SJSA1 (cell line): ENCODE measurements at regions not wholly inside any gene's neighbourhood (a gene's known extent, or its start where the extent isn't known, plus 50 kb on each side); places are given as distances from the start of the nearest gene placed in this dataset.
A peak's percentile ranks its signal among the peaks of the same experiment; 100 is the strongest.

Source experiments
- DNase-seq, 2 experiments: peaks; one replicate each; pipeline ENCODE4 v3.0.0-alpha.2; 2015 to 2020; ENCODE audit warnings: low spot score in 2 of 2, low read depth in 1 of 2
- H3K27ac ChIP-seq: fragments of 250-450 bp; sonication (Bioruptor Pico); 2 replicates; pipeline ENCODE4 v1.5.1; 2020; ENCODE audit warnings: mild to moderate bottlenecking, moderate library complexity
- H3K27me3 ChIP-seq: fragments of 250-450 bp; sonication (Bioruptor Pico); replicated peaks from 2 replicates; pipeline ENCODE4 v1.5.1; 2020; ENCODE audit warnings: mild to moderate bottlenecking, moderate library complexity
- H3K36me3 ChIP-seq: fragments of 250-450 bp; sonication (Bioruptor Pico); 2 replicates; pipeline ENCODE4 v1.5.1; 2020; ENCODE audit warnings: mild to moderate bottlenecking
- H3K4me1 ChIP-seq: fragments of 250-450 bp; sonication (Bioruptor Pico); replicated peaks from 2 replicates; pipeline ENCODE4 v1.6.1; 2021; ENCODE audit warnings: mild to moderate bottlenecking
- H3K4me3 ChIP-seq: fragments of 250-450 bp; sonication (Bioruptor Pico); 2 replicates; pipeline ENCODE4 v1.5.1; 2020; ENCODE audit warnings: mild to moderate bottlenecking
- H3K9me3 ChIP-seq: fragments of 250-450 bp; sonication (Bioruptor Pico); replicated peaks from 2 replicates; pipeline ENCODE4 v1.5.1; 2020; ENCODE audit warnings: mild to moderate bottlenecking

DNA sequence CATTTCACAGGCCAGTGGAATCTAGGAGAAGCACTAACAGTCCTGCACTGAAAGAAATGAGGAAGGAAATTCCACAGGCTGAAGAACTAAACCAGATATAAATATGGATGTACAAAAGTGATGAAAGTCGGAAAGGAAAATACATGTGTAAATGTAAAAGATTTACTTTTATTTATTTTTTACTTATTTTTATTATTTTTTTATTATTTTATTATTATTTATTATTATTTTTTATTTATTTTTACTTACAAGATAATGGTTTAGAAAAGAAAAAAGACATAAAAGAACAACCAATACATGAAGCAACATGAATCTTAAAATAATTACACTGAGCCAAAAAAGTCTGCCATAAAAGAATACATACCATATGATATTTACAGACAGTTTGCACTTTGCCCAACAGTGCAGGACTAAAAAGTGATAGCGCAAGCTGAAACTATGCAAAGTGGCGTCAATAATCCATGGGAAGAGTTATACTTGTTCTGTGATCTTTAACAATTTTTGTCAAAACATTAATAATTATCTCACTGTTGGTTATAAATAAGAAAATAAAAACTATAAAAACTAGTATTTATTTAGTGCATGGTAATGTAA lies 317.8 kb upstream of the MKI67 start:
- Histone ChIP-seq H3K4me1 (no peaks in the 10 kb centered on the region), H3K27ac (no peak overlapping the region)

DNA sequence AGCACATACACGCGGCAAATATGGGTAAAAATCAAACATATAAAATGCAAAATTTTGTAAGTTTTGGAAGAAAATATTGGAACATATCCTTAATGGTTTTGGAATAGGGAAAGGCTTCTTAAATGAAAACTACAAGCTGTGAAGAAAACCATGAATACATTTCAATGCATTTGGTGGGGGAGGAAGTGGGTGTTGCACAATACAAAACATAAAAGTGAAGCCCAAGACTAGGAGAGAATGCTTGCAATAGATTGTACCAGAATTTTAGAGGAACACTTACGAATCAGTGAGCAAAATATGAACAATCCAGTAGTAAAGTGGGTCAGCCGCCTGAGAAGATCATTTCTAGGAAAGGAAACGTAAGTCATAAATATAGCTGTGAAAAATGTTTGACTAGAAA lies 322.6 kb upstream of the MKI67 start:
- Histone ChIP-seq H3K36me3 (no peaks in the 10 kb centered on the region), H3K4me1 (no peaks in the 10 kb centered on the region), H3K27me3 (no peaks in the 10 kb centered on the region), H3K27ac (no peak overlapping the region), H3K9me3 (peaks cover 2% of the 10 kb centered on the region; the same call in 1 of the 2 replicates), H3K4me3 (no peak overlapping the region)
- DNase-seq = no peak

More for the DNA sequence above, 317.8 kb upstream of the MKI67 start:
- no peaks in the 10 kb centered on the region for H3K36me3 ChIP-seq
- no peak overlapping the region for H3K4me3 ChIP-seq
- H3K9me3 ChIP-seq = peaks cover under 1% of the 10 kb centered on the region
- H3K27me3 ChIP-seq = no peaks in the 10 kb centered on the region
- DNase-seq = no peak

DNA sequence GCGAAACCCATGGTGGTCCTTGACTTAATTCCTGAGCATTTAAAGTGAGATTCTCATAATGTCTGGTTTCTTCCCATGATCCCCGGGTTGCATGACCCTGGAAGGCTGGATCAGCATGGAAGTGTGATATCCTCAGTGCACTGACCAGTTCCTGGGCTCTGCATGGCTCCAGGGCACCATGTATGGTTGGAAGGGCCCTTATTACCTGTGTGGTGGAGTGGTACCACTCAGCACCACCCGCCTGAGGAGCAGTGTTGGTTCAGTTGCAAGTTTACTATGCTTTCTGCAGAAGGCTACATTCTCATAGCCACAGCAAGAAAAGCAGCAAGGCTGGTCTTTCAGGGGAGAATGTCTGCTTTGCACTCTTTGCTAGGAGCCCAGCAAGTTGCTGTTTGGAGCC lies 325.7 kb upstream of the MKI67 start:
- DNase-seq = no peak
- H3K9me3 ChIP-seq = peaks cover 4% of the 10 kb centered on the region

DNA sequence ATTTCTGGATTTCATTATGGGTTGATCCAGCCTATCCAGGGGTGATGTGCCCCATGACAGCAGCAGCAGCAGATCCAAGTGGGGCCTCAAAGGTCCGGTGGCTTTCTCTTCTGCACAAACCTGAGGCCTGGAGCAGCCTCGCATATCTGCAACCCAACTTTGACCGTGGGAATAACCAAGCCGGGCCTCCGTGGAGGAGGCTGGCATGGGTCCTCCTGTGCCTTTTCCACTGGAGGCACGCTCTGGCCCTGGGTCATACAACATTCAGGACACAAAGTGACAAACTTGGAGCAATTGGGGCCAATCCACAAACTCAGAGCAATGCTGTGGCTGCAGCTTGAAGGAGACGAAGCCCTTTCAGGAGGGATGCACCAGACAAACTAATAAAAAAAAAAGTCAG lies 330.0 kb upstream of the MKI67 start:
- Histone ChIP-seq H3K4me3 (no peak overlapping the region), H3K36me3 (no peaks in the 10 kb centered on the region), H3K4me1 (no peaks in the 10 kb centered on the region), H3K9me3 (peaks cover 16% of the 10 kb centered on the region), H3K27ac (no peak overlapping the region), H3K27me3 (no peaks in the 10 kb centered on the region)
- no peak for DNase-seq

More for the DNA sequence above, 325.7 kb upstream of the MKI67 start:
- Histone ChIP-seq H3K4me1 (no peaks in the 10 kb centered on the region), H3K27ac (no peak overlapping the region), H3K36me3 (no peaks in the 10 kb centered on the region), H3K4me3 (no peak overlapping the region), H3K27me3 (no peaks in the 10 kb centered on the region)

DNA sequence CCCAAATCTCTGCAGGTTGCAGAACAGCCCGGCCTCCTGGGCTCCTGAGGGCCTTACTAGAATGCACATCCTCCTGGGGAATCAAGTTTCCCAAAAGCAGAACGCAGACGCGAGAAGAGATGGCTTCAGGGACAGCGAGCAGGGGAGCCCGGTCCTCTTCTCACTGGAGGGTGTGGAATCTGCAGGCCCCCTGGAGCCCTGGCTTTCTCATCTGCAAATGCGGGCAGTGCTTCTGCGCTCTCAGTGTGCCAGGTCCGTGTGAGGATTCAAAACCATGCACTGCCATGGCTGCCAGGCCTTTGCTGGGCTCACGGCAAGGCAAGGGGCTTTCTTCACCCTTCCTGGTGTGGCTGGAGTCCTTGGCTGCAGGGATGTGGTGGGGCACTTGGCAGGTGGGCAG lies 330.9 kb upstream of the MKI67 start:
- Histone ChIP-seq H3K27ac (no peak overlapping the region), H3K4me1 (no peaks in the 10 kb centered on the region), H3K36me3 (no peaks in the 10 kb centered on the region), H3K27me3 (no peaks in the 10 kb centered on the region), H3K9me3 (peaks cover 16% of the 10 kb centered on the region), H3K4me3 (no peak overlapping the region)
- no peak for DNase-seq

DNA sequence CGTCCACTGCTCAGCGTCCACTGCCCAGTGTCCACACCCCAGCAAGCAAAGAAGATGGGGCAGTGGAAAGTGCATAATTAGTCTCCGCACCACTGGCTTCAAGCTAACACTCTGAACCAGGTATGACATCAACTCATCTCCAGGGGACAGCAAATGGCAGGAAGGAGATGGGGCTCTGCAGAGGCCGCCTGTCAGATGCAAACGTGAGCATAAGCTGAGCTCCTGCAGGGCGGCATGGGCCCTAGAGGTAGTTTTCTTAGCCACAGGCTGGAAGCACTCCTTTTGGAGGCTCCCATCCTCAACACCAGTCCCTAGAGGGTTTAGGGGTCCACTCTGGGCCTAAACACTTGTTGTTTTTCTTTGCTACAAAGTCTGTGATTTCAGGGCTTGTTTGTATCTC lies 335.8 kb upstream of the MKI67 start:
- no peaks in the 10 kb centered on the region for H3K4me1 ChIP-seq
- no peak overlapping the region for H3K27ac ChIP-seq
- no peak for DNase-seq
- H3K4me3 ChIP-seq = no peak overlapping the region
- H3K36me3 ChIP-seq = no peaks in the 10 kb centered on the region
- H3K27me3 ChIP-seq = no peaks in the 10 kb centered on the region
- peaks cover 21% of the 10 kb centered on the region; the same call in 1 of the 2 replicates for H3K9me3 ChIP-seq

DNA sequence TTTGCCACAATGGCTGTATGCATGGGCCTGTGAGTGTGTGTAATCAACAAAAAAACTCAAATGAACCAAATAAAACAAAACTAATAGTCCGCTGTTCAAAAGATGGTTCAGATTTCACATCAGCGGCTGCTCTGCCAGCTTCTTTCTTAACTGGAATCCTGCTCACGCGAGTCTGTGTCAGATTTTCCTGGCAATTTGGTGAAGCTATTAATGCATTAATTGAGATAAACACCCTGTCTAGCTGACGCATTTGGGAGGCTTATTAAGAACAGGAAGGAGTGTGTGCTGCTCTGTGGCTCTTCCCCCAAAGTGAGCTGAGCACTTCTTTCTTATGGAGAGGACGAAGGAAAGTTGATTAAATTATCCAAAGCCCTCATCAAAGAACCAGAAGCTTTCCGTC lies 336.6 kb upstream of the MKI67 start:
- H3K4me1 ChIP-seq = no peaks in the 10 kb centered on the region
- DNase-seq = no peak
- no peaks in the 10 kb centered on the region for H3K36me3 ChIP-seq
- peaks cover 18% of the 10 kb centered on the region; the same call in 1 of the 2 replicates for H3K9me3 ChIP-seq
- H3K27me3 ChIP-seq = no peaks in the 10 kb centered on the region
- no peak overlapping the region for H3K4me3 ChIP-seq
- no peak overlapping the region for H3K27ac ChIP-seq

DNA sequence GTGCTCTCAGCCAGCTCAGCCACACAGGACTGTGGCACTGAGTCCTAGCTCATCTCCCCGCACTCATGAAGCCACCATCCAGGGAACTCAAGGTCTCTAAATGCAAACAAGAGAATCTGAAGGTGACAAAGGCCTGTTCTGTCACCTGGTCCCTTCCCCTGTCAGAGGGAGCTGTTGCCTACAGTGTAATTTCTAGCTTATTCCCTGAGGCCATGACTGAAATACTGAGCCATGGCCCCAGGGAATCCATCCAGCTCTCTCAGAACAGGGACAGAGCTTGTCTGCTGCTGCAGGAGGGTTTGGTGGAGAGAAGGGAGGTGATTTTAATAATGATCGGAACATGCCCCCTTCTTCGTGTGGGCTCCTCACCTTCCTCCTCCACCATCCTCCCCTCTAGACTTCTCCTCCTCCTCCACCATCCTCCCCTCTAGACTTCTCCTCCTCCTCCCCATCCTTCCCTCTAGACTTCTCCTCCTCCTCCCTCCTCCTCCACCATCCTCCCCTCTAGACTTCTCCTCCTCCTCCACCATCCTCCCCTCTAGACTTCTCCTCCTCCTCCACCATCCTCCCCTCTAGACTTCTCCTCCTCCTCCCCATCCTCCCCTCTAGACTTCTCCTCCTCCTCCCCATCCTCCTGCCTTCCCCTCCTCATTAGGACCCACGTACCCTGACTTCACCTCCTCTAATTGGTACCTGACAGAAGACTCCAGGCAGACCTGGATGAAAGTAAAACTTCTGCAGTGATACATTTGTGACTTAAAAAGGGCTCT lies 338.0 kb upstream of the MKI67 start:
- Histone ChIP-seq H3K4me3 (no peak overlapping the region), H3K27me3 (no peaks in the 10 kb centered on the region), H3K9me3 (peaks cover 18% of the 10 kb centered on the region; the same call in 1 of the 2 replicates), H3K36me3 (no peaks in the 10 kb centered on the region), H3K27ac (no peak overlapping the region), H3K4me1 (no peaks in the 10 kb centered on the region)
- peak in 1 of 2 experiments; percentile 65 for DNase-seq

DNA sequence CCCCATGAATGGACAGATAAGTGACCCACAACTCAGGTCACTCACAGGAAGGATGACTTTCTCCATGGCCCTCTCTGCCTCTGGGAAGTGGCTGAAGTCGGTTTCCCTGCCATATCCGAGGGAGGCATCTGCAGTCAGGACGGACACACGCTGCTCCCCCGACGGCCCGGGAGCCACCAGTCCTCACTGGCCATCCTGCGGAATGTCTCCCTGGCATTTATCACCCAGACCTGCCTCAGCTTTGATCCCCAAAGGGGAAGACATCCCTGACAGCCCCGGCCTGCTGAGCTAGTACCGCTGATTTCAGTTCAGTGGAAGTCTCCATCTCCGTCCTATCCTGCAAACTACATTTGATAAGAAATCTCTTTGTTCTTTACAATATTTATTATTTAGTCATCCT lies 339.5 kb upstream of the MKI67 start:
- no peak overlapping the region for H3K27ac ChIP-seq
- H3K9me3 ChIP-seq = peaks cover 12% of the 10 kb centered on the region; the same call in 1 of the 2 replicates
- no peak for DNase-seq
- no peaks in the 10 kb centered on the region for H3K27me3 ChIP-seq
- H3K4me3 ChIP-seq = no peak overlapping the region
- no peaks in the 10 kb centered on the region for H3K36me3 ChIP-seq
- H3K4me1 ChIP-seq = no peaks in the 10 kb centered on the region

DNA sequence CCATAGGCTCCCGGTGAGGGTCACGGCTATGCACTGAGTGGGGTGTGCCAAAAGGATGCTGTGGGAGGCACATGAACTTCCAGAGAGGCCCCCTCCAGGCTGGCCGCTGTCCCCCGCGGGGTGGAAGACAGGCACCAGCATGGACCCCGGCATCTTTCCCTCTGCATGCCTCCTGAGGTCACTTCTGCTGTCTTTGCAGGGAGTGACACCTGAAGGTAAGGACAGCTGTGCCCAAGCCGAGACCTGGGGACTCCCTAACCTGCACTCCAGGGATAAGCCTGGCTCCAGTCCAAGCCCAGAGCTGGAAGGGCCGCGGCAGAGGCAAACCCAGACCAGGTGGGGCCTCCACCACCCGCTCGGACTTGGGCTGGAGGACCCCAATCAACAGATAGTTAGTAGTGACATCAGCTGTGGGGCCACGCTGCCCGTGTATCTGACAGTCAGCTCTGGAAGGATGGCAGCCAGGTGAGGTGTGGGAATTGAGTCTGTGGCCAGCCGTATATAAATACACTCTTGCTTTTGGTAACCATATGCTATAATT lies 340.7 kb upstream of the MKI67 start:
- Histone ChIP-seq H3K4me1 (no peaks in the 10 kb centered on the region), H3K27ac (no peak overlapping the region), H3K4me3 (no peak overlapping the region), H3K36me3 (no peaks in the 10 kb centered on the region), H3K27me3 (no peaks in the 10 kb centered on the region), H3K9me3 (peaks cover 14% of the 10 kb centered on the region; the same call in 1 of the 2 replicates)
- no peak for DNase-seq

DNA sequence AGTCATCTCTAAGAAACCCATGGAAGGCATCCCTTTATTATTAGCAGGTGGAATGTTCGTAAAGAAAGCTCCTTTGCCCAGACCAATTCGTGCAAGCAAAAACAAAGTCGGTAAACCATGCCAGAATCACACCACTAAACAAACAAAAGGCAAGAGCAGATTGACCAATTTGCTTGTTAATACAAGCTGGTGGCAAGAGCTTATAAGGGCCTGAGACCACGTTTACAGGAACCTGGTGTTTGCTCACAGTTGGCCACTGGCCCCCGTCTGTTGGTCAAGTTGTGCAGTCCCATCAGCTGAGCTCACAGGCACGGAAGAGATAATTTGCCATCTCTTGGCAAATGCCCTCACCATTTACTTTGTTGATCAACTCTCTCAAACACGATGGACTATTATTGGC lies 342.2 kb upstream of the MKI67 start:
- H3K4me1 ChIP-seq = no peaks in the 10 kb centered on the region
- no peak overlapping the region for H3K27ac ChIP-seq
- no peaks in the 10 kb centered on the region for H3K27me3 ChIP-seq
- DNase-seq = no peak
- H3K36me3 ChIP-seq = no peaks in the 10 kb centered on the region
- no peak overlapping the region for H3K4me3 ChIP-seq
- H3K9me3 ChIP-seq = peaks cover 14% of the 10 kb centered on the region; the same call in 1 of the 2 replicates

DNA sequence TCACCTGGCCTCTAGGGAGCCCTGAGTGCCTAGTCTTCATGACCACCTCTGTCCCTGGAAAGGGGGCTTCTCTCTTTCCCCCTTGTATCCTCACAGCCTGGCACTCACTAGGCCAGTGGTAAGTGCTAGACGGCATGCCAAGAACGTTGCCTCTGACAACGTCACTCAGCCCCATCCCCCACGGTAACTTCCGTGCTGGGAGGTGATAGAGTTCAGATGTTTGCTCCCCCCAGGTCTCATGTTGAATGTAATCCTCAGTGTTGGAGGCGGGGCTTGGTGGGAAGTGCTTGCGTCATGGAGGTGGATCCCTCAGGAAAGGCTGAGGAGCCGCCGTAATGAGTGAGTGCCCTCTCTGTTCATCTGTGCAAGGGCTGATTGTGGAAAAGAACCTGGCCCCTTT lies 343.3 kb upstream of the MKI67 start:
- no peaks in the 10 kb centered on the region for H3K36me3 ChIP-seq
- H3K9me3 ChIP-seq = peaks cover 17% of the 10 kb centered on the region; the same call in 1 of the 2 replicates
- no peak overlapping the region for H3K27ac ChIP-seq
- no peaks in the 10 kb centered on the region for H3K4me1 ChIP-seq
- H3K4me3 ChIP-seq = no peak overlapping the region
- H3K27me3 ChIP-seq = no peaks in the 10 kb centered on the region
- no peak for DNase-seq

DNA sequence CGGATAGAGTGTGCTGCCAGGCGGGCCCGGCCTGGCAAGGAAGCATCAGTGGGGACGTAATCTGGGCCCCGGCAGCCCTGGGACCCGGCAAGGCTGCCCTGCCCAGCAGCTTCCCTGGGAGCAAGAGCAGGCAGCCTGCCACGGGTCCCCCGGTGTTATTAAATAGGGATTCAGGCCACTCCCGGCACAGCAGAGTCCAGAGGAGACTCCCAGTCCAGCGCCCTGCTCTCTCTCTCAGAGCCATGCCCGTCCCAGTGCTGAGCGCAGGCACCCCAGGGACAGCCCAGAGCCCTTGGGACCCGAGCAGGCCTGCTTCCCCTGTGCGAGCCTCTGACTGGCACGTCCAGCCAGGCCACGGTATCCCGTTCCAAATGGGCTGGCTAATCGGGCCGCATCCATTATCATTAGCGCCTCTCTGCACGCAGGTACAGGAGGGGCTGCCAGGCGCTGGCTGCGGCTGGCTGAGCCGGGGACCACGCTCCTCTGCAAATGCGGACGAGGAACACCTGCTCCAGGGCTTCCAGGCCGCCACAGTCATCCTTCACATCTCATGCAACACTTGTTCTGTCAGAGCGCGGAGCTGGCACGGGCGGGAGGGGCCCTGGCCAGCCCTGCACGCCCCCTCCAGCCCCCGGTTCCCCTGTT lies 344.2 kb upstream of the MKI67 start:
- Histone ChIP-seq H3K4me3 (no peak overlapping the region), H3K27ac (no peak overlapping the region), H3K9me3 (peaks cover 11% of the 10 kb centered on the region; the same call in 1 of the 2 replicates), H3K36me3 (no peaks in the 10 kb centered on the region), H3K27me3 (no peaks in the 10 kb centered on the region), H3K4me1 (no peaks in the 10 kb centered on the region)
- DNase-seq = no peak

DNA sequence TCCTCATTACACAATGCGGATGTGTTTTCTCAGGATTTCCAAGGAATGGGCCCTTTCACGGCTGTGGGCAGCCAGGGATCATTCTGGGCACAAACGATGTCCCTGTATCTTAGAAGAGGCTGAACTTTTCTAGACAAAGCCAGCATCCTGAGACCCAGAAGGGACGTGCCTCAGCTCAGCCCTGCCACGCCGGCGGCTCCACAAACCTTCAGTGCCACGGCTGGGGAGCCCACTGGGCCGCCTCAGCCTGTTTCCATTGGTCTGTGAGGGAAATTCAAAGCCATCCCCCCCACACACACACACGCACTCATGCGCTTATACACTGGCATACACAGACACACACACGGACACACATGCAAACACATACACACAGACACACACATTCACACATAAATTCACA lies 344.9 kb upstream of the MKI67 start:
- Histone ChIP-seq H3K27me3 (no peaks in the 10 kb centered on the region), H3K36me3 (no peaks in the 10 kb centered on the region), H3K4me1 (no peaks in the 10 kb centered on the region), H3K27ac (no peak overlapping the region), H3K9me3 (peaks cover 11% of the 10 kb centered on the region; the same call in 1 of the 2 replicates), H3K4me3 (no peak overlapping the region)
- no peak for DNase-seq
